ENCODE measurements at regions not wholly inside any gene's neighbourhood (a gene's known extent, or its start where the extent isn't known, plus 50 kb on each side); places are given as distances from the start of the nearest gene placed in this dataset.

DNA sequence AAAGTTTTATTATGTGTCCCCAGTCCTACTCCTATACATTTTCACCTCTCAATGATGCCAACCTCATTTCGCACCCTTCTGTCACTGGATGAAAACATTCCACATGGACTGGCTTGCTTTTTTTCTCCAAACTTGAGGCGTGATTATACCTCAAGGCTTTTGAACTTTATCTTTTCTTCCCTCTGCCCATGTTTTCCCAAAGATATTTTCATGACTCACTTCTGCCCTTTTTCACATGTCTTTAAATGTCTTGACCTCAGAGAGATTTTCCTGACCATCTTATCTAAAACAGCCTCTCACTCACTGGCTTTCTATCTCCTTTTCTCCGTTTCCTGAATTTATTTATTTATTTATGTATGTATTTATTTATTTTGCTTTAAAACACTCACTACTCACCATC lies 659.0 kb downstream of the PTPRC start:
- DNase-seq (no peak), ATAC-seq (replicated peaks in 1 of 2) (no peak)
- Mint-ChIP-seq H3K9me3 (no peaks in the 10 kb centered on the region), H3K4me1 (ENCODE audit: low read depth) (peaks cover 11% of the 10 kb centered on the region), H3K4me3 (no peak overlapping the region), H3K36me3 (ENCODE audit: insufficient read depth in 2 of 2) (no peaks in the 10 kb centered on the region), H3K27me3 (ENCODE audit: low read depth) (peaks cover 5% of the 10 kb centered on the region), H3K27ac (no peak overlapping the region)

DNA sequence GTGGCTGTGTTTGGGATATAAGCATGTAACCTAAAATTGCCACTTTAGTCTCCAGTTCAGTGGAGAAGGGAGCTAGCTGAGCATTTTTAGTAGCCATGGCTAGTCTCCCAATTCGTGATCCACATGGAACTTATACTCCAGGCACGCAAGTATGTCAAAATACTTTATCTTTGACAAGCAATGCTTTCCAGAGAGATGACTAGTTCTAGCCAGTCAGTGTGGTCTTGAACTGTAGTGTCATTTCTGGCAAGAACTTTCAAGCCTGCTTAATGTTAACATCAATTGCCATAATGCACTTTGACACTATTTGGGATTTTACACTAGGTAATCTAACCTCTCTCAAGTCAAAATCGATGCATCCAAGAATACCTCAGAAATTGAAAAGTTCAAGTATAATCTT lies 660.0 kb downstream of the PTPRC start:
- H3K27ac Mint-ChIP-seq: no peak overlapping the region
- H3K9me3 Mint-ChIP-seq: no peaks in the 10 kb centered on the region
- H3K4me3 Mint-ChIP-seq: no peak overlapping the region
- ATAC-seq (replicated peaks in 1 of 2): no peak
- no peaks in the 10 kb centered on the region for H3K36me3 Mint-ChIP-seq (ENCODE audit: insufficient read depth in 2 of 2)
- DNase-seq: no peak
- H3K27me3 Mint-ChIP-seq (ENCODE audit: low read depth): peaks cover 7% of the 10 kb centered on the region
- H3K4me1 Mint-ChIP-seq (ENCODE audit: low read depth): peaks cover 14% of the 10 kb centered on the region

DNA sequence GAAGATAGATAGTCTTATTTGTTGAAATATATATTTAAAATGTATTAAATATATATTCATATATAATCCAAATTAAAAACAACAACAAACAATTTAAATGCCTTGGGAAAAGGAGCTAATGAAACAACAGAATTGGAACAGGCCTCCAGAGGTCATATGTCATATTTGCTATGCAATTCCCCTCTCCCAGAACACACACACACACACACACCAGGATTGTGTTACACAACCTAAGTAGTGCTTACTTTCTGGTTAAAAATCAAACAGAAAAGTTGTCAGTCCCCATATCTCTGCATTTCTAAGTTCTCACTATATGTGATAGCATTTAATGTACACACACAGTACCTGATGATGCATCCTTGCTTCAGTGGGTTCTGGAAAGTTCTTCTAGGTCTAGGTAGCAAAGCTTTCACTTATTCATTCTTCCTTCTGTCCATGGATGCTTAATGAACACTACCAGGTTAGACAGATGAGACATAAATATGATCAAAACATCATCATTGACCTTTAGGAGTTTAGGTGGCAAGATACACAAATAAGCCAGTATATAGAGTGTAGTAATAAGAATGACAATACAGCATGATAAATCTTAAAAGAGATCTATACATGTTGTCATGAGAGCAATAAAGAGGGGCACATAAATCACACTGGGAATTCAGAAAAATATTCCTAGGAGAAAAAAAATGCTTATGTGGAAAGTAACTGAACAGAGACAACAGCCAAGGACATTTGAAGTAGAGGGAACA lies 662.8 kb downstream of the PTPRC start:
- Mint-ChIP-seq H3K4me1 (ENCODE audit: low read depth) (peaks cover 17% of the 10 kb centered on the region), H3K9me3 (no peaks in the 10 kb centered on the region), H3K4me3 (no peak overlapping the region), H3K36me3 (ENCODE audit: insufficient read depth in 2 of 2) (no peaks in the 10 kb centered on the region), H3K27ac (no peak overlapping the region), H3K27me3 (ENCODE audit: low read depth) (peaks cover 24% of the 10 kb centered on the region)
- DNase-seq: no peak
- no peak for ATAC-seq (replicated peaks in 1 of 2)

DNA sequence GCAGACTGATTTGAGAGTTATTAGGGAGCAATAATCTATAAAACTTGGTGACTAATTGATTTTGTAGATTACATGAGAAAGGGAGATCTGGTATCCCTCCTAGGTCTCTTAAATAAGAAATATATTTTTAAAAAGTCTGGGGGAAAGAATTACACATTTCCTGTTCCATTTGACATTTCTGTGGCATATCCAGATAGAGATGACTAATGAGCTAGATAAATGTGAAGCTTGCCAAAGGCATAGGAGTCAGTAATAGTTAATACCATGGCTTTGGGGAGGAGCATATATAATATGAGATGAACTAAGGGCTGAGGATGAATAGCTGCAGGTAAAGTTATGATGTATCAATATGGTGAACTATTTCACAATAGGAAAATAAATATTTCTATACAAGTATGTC lies 663.7 kb downstream of the PTPRC start:
- no peak overlapping the region for H3K27ac Mint-ChIP-seq
- no peak for DNase-seq
- ATAC-seq (replicated peaks in 1 of 2): peak in 1 of 2 donors; percentile 27
- peaks cover 24% of the 10 kb centered on the region for H3K27me3 Mint-ChIP-seq (ENCODE audit: low read depth)
- no peaks in the 10 kb centered on the region for H3K36me3 Mint-ChIP-seq (ENCODE audit: insufficient read depth in 2 of 2)
- H3K4me1 Mint-ChIP-seq (ENCODE audit: low read depth): peaks cover 18% of the 10 kb centered on the region
- H3K9me3 Mint-ChIP-seq: no peaks in the 10 kb centered on the region
- H3K4me3 Mint-ChIP-seq: no peak overlapping the region

DNA sequence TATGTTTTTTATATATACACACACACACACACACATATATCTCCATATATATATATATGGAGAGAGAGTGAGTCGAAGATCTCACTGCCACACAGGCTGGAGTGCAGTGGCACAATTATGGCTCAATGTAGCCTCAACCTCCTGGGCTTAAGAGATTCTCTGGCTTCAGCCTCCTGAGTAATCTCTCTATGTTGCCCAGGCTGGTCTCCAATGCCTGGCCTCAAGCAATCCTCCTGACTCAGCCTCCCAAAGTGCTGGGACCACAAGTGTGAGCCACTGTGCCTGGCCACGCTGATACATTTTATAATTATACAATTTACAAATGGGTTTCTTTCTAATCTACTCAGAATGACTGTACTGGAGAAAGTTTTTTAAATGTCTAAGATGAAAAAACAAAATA lies 664.2 kb downstream of the PTPRC start:
- DNase-seq (peak; percentile 3), ATAC-seq (replicated peaks in 1 of 2) (peak; percentile 19 to 25)

DNA sequence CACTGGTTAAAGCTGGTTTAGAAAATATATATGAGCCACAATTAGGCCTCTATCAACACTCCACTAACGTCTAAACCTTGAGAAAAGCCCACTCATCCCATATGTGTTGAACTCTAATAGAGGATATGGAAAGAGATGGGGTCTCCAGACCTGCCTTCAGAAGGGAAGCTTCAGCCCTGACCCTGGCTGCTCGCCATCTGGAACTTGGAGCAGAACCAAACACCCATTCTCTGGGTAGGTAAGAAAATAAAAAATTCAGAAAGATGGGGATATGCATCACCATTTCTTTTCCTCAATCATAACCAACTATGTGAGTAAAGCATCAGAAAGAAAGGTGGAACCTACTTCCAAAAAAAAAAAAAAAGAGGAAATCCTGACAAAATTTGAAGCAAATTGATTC lies 666.2 kb downstream of the PTPRC start:
- DNase-seq (no peak), ATAC-seq (replicated peaks in 1 of 2) (no peak)
- Mint-ChIP-seq H3K4me3 (no peak overlapping the region), H3K27me3 (ENCODE audit: low read depth) (peaks cover 24% of the 10 kb centered on the region), H3K4me1 (ENCODE audit: low read depth) (peaks cover 41% of the 10 kb centered on the region), H3K27ac (no peak overlapping the region), H3K36me3 (ENCODE audit: insufficient read depth in 2 of 2) (no peaks in the 10 kb centered on the region), H3K9me3 (no peaks in the 10 kb centered on the region)

More for the DNA sequence above, 664.2 kb downstream of the PTPRC start:
- Mint-ChIP-seq H3K4me3 (no peak overlapping the region), H3K27me3 (ENCODE audit: low read depth) (peaks cover 24% of the 10 kb centered on the region), H3K4me1 (ENCODE audit: low read depth) (peaks cover 23% of the 10 kb centered on the region), H3K27ac (no peak overlapping the region), H3K36me3 (ENCODE audit: insufficient read depth in 2 of 2) (no peaks in the 10 kb centered on the region), H3K9me3 (no peaks in the 10 kb centered on the region)

DNA sequence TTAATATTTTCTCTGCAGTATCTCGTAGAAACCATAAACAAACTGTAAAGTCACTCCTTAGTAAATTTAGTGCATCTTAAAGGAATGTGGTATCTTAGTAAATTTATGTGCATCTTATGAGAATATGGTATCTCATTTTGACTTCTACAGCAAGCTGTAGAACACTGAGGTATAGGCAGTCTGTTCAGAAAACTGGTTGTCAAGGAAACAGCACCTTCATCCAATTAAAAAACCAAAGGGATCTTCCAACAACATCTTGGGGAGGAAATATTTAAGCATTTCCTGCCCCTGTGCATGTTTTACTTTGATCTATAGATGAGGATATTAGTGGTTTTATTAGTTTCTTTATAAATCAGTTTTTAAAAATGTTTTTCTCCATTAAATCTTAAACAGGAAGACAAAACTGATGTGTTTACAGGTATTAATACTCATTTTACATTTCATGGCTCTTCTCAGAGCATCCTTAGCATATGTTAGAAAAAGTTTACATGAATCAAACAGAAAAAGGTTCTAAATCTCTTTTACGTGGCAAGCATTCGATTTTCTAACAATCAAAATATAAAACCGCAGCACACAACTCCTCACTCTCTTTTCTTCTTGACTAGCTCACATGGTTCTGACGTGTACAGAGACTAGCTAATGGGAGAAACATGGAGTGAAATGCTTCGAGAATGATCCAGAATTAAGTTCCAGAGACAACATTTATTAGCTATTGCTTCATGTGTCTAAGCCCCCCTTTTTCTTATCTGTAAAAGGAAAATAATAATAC lies 668.8 kb downstream of the PTPRC start:
- Mint-ChIP-seq H3K27me3 (ENCODE audit: low read depth) (peaks cover 24% of the 10 kb centered on the region), H3K36me3 (ENCODE audit: insufficient read depth in 2 of 2) (no peaks in the 10 kb centered on the region), H3K9me3 (no peaks in the 10 kb centered on the region), H3K27ac (peak overlapping the region; percentile 84), H3K4me3 (peak overlapping the region; percentile 24 to 37), H3K4me1 (ENCODE audit: low read depth) (peaks cover 33% of the 10 kb centered on the region)
- DNase-seq: no peak
- peak in 1 of 2 donors; percentile 39 for ATAC-seq (replicated peaks in 1 of 2)

DNA sequence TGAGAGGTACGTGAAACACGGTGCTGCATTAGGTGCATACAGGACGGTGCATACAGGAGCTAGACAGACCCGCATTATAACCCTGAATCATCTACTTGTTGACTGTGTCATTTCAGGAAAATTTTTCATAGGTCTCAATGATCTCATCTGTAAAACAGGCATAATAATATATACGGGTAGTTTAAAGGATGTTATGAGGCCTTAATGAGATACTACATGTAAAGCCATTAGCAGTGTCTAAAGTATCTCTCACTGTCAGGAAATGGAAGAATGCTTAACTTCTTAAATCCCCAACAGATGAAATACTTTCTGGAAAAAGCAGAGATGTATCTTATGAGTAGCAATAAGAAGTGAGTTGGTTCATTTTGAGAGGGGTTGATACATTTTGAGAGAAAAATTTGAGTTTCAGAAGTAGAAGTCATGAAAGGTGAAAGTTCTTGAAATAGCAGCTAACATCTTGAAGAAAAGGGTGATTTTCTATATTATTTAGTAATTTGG lies 669.6 kb downstream of the PTPRC start:
- Mint-ChIP-seq H3K27ac (peak overlapping the region; percentile 84), H3K4me3 (peak overlapping the region; percentile 24 to 37), H3K36me3 (ENCODE audit: insufficient read depth in 2 of 2) (no peaks in the 10 kb centered on the region), H3K9me3 (no peaks in the 10 kb centered on the region), H3K27me3 (ENCODE audit: low read depth) (peaks cover 24% of the 10 kb centered on the region), H3K4me1 (ENCODE audit: low read depth) (peaks cover 32% of the 10 kb centered on the region)
- ATAC-seq (replicated peaks in 1 of 2) (peak; percentile 92 to 95), DNase-seq (no peak)

DNA sequence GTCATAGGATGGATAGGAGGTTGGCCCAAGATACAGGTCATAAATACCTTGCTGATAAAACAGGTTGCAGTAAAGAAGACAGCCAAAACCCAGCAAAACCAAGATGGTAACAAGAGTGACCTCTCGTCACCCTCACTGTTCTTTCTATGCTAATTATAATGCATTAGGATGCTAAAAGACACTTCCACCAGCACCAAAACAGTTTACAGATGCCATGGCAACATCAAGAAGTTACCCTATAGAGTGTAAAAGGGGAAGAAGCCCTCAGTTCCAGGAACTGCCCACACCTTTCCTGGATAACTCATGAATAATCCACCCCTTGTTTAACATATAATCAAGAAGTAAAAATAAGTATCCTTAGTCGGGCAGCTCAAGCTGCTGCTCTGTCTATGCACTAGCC lies 671.9 kb downstream of the PTPRC start:
- no peaks in the 10 kb centered on the region for H3K36me3 Mint-ChIP-seq (ENCODE audit: insufficient read depth in 2 of 2)
- H3K27ac Mint-ChIP-seq: no peak overlapping the region
- H3K4me1 Mint-ChIP-seq (ENCODE audit: low read depth): peaks cover 26% of the 10 kb centered on the region
- no peak for ATAC-seq (replicated peaks in 1 of 2)
- H3K4me3 Mint-ChIP-seq: no peak overlapping the region
- peaks cover 10% of the 10 kb centered on the region for H3K27me3 Mint-ChIP-seq (ENCODE audit: low read depth)
- no peak for DNase-seq
- H3K9me3 Mint-ChIP-seq: no peaks in the 10 kb centered on the region

DNA sequence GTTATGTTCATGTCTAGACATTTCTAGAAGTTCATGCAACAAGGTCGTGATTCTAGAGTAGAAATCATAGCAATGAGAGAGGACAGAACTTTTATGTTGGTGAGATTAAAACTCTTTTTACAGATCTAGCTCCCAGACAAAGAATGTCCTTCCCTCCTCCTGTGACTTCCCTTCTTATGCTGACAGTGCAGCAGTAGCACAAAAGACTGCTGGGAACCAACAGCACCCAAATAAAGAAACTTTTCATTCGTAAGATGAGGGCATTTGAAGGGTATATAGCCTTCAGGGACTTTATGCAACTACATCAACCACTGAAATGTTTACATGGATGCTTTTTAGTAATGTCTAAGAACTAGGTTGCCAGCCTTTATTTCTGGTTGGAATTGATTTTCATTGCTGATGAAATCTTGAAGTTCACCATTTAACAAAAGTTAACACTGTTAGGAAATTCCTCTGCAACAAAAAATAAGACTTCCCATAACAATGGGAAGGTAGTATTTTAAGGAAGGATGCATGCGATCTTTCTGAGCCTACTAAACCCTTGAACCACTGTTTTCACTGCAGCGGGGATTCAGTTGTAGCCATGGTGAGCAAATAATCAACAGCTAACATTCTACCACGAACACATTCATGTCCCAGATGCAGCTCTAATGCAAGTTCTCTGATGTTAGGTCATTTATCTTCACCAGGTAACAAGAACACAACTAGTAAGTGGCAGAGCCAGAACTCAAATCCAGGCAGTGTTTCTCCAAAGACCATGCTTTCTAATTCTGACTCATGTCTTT lies 672.8 kb downstream of the PTPRC start:
- Mint-ChIP-seq H3K36me3 (ENCODE audit: insufficient read depth in 2 of 2) (no peaks in the 10 kb centered on the region), H3K27ac (no peak overlapping the region), H3K4me3 (no peak overlapping the region), H3K9me3 (no peaks in the 10 kb centered on the region), H3K27me3 (ENCODE audit: low read depth) (peaks cover under 1% of the 10 kb centered on the region), H3K4me1 (ENCODE audit: low read depth) (peaks cover 26% of the 10 kb centered on the region)
- ATAC-seq (replicated peaks in 1 of 2): no peak
- no peak for DNase-seq

DNA sequence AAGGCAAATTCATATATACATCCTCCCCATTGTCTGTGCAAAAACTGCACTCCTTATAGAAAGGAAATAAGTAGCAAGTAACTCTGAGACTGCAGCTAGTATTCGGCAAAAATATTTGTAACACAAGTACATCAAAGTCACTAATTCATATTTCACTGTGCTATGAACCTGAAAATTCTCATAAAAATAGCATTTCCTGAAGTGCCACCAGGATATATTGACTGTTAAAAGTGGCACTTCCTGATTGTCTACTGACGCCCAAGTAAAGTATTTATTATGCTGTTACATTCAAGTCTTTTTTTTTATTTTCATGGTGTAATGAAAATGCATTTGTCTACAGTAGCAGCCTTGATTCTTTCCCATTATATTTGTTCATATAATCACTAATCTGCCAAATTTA lies 673.8 kb downstream of the PTPRC start:
- H3K27me3 Mint-ChIP-seq (ENCODE audit: low read depth): no peaks in the 10 kb centered on the region

DNA sequence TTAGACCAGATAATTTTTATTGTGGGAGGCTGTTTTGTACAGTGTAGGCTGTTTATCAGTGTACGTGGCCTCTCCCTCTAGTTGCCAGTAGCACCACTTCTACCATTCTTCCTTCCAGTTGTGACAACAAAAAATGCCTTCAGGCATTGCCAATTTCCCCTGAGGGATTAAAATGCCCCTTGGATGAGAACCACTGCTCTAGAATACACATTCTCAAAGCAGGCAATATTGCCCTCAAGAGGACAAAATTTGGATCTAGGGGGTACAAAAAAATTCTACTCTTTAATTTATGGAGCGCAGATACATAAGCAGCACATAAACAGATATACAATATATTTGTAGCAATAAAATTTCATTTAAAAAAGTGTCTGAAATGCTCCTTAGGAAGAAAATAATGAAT lies 674.6 kb downstream of the PTPRC start:
- no peaks in the 10 kb centered on the region for H3K27me3 Mint-ChIP-seq (ENCODE audit: low read depth)
- peaks cover 16% of the 10 kb centered on the region for H3K4me1 Mint-ChIP-seq (ENCODE audit: low read depth)
- H3K9me3 Mint-ChIP-seq: no peaks in the 10 kb centered on the region
- H3K36me3 Mint-ChIP-seq (ENCODE audit: insufficient read depth in 2 of 2): no peaks in the 10 kb centered on the region
- H3K4me3 Mint-ChIP-seq: no peak overlapping the region
- ATAC-seq (replicated peaks in 1 of 2) (no peak), DNase-seq (no peak)
- H3K27ac Mint-ChIP-seq: no peak overlapping the region

More for the DNA sequence above, 673.8 kb downstream of the PTPRC start:
- Mint-ChIP-seq H3K4me1 (ENCODE audit: low read depth) (peaks cover 25% of the 10 kb centered on the region), H3K36me3 (ENCODE audit: insufficient read depth in 2 of 2) (no peaks in the 10 kb centered on the region), H3K9me3 (no peaks in the 10 kb centered on the region), H3K4me3 (no peak overlapping the region), H3K27ac (no peak overlapping the region)
- ATAC-seq (replicated peaks in 1 of 2) (no peak), DNase-seq (no peak)

DNA sequence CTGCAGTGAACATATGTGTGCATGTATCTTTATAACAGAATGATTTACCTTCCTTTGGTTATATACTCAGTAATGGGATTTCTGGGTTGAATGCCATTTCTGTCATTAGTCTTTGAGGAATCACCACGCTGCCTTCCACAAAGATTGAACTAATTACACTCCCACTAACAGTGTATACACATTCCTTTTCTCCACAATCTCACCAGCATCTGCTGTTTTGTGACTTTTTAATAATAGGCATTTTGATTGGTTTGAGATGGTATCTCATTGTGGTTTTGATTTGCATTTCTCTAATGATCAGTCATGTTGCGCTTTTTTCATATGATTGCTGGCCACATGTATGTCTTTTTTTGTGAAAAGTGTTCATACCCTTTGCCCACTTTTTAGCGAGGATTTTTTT lies 680.5 kb downstream of the PTPRC start:
- Mint-ChIP-seq H3K27me3 (ENCODE audit: low read depth) (no peaks in the 10 kb centered on the region), H3K4me1 (ENCODE audit: low read depth) (no peaks in the 10 kb centered on the region), H3K27ac (no peak overlapping the region), H3K36me3 (ENCODE audit: insufficient read depth in 2 of 2) (no peaks in the 10 kb centered on the region), H3K4me3 (no peak overlapping the region), H3K9me3 (peaks cover 0 to 3% of the 10 kb centered on the region in 2 donors)
- DNase-seq (no peak), ATAC-seq (replicated peaks in 1 of 2) (no peak)
